Lung (tissue), 11 donors: ENCODE measurements at regions not wholly inside any gene's neighbourhood (a gene's known extent, or its start where the extent isn't known, plus 50 kb on each side); places are given as distances from the start of the nearest gene placed in this dataset.
"Not testable (repeated sequence)": the region's sequence is repeated elsewhere in the genome, so short reads cannot be mapped to it uniquely, and the experiment has no call there.

Experiments used
- ATAC-seq: fragments of 200-7000 bp; cut with Tn5 transposase; one replicate; pipeline ENCODE4 v1.9.1; 2020; ENCODE audit warnings: moderate number of reproducible peaks; ENCODE audit not compliant: insufficient read depth, low FRiP score
- DNase-seq, 3 donors: peaks; one replicate each; pipeline ENCODE4 v3.0.0-alpha.2; 2013 to 2017
- H3K27ac ChIP-seq, 2 donors: one replicate each; pipeline ENCODE4 v1.5.1; 2013; ENCODE audit warnings: mild to moderate bottlenecking in 2 of 2, moderate library complexity in 2 of 2, control low read depth in 1 of 2, inconsistent platforms in 1 of 2, low read depth in 1 of 2, low read length in 1 of 2
- H3K27me3 ChIP-seq, 3 donors: one replicate each; pipeline ENCODE4 v1.5.1; 2013; ENCODE audit warnings: low read length in 2 of 3; ENCODE audit not compliant: control insufficient read depth in 3 of 3, insufficient read depth in 3 of 3
- H3K36me3 ChIP-seq, 4 donors: one replicate each; pipeline ENCODE4 v1.5.1; 2013; ENCODE audit warnings: low read length in 4 of 4, mild to moderate bottlenecking in 1 of 4, moderate library complexity in 1 of 4; ENCODE audit not compliant: control insufficient read depth in 4 of 4, insufficient read depth in 4 of 4
- H3K4me1 ChIP-seq, 5 donors: one replicate each; pipeline ENCODE4 v1.5.1; 2013; ENCODE audit warnings: low read length in 5 of 5, mild to moderate bottlenecking in 2 of 5, moderate library complexity in 1 of 5; ENCODE audit not compliant: control insufficient read depth in 5 of 5, insufficient read depth in 5 of 5
- H3K4me3 ChIP-seq: one replicate; pipeline ENCODE4 v1.5.1; 2013; ENCODE audit warnings: mild to moderate bottlenecking, control low read depth, moderate library complexity
- H3K9ac ChIP-seq, 2 donors: one replicate each; pipeline ENCODE4 v1.5.1; 2013; ENCODE audit warnings: low read length in 2 of 2, control low read depth in 1 of 2; ENCODE audit not compliant: insufficient read depth in 1 of 2
- H3K9me3 ChIP-seq, 4 donors: one replicate each; pipeline ENCODE4 v1.5.1; 2013; ENCODE audit warnings: low read length in 3 of 4, mild to moderate bottlenecking in 1 of 4, moderate library complexity in 1 of 4; ENCODE audit not compliant: control insufficient read depth in 4 of 4, insufficient read depth in 3 of 4
- CTCF ChIP-seq: IDR thresholded peaks from 2 replicates; pipeline ENCODE4 v1.5.1; 2012; ENCODE audit warnings: mild to moderate bottlenecking; ENCODE audit errors: control extremely low read depth, extremely low read depth
- WGBS, 2 donors: extraction: QIAGEN DNeasy Blood & Tissue Kit; methylation state at CpG; one replicate each; pipeline ENCODE4 v1.1.7; 2013; 5-methylcytosine and 5-hydroxymethylcytosine counted together
- donor health status: control.
- donor health status: control.
- donor health status: Bipolar disorder and iron deficiency.
- donor health status: healthy.
- donor health status: DM: yes; HTN: yes; CAD: no.

GRCh38 chr2:222760301-222760897 is 88.9 kb downstream of the MOGAT1 start:
- DNase-seq = no peak
- Histone ChIP-seq H3K9me3 (no peaks in the 10 kb centered on the region), H3K4me3 (no peak overlapping the region), H3K36me3 (no peaks in the 10 kb centered on the region), H3K9ac (no peak overlapping the region), H3K27me3 (no peaks in the 10 kb centered on the region), H3K4me1 (no peaks in the 10 kb centered on the region), H3K27ac (no peak overlapping the region)
- no peak for TF ChIP-seq CTCF
- no peak for ATAC-seq
- 94 to 97% methylated on average over 7 of the region's 7 CpGs for WGBS, 2 donors

- Histone ChIP-seq H3K9me3 (no peaks in the 10 kb centered on the region), H3K4me1 (no peaks in the 10 kb centered on the region), H3K27me3 (no peaks in the 10 kb centered on the region), H3K27ac (no peak overlapping the region), H3K9ac (no peak overlapping the region), H3K36me3 (no peaks in the 10 kb centered on the region), H3K4me3 (no peak overlapping the region)
- DNase-seq (no peak), ATAC-seq (no peak)
- no peak for TF ChIP-seq CTCF
- 93 to 97% methylated on average over 3 of the region's 3 CpGs for WGBS, 2 donors
These were observed 90.4 kb downstream of the MOGAT1 start for GRCh38 chr2:222761888-222762287.

GRCh38 chr2:222762342-222762741 is 90.9 kb downstream of the MOGAT1 start:
- DNase-seq = no peak
- no peak for TF ChIP-seq CTCF
- Histone ChIP-seq H3K27ac (no peak overlapping the region), H3K36me3 (no peaks in the 10 kb centered on the region), H3K27me3 (no peaks in the 10 kb centered on the region), H3K9ac (no peak overlapping the region), H3K4me1 (no peaks in the 10 kb centered on the region), H3K9me3 (no peaks in the 10 kb centered on the region), H3K4me3 (no peak overlapping the region)
- ATAC-seq = no peak
- 42 to 71% methylated on average over 2 of the region's 2 CpGs for WGBS, 2 donors

GRCh38 chr2:222765883-222766282 is 94.4 kb downstream of the MOGAT1 start:
- H3K27me3 ChIP-seq, DNase-seq, H3K9me3 ChIP-seq, H3K9ac ChIP-seq, H3K4me3 ChIP-seq, H3K27ac ChIP-seq, H3K4me1 ChIP-seq, H3K36me3 ChIP-seq, ATAC-seq: not testable (repeated sequence)
- WGBS, 2 donors = 94 to 96% methylated on average over 5 of the region's 5 CpGs

- not testable (repeated sequence) for H3K9ac ChIP-seq, ATAC-seq, H3K9me3 ChIP-seq, H3K27ac ChIP-seq, H3K27me3 ChIP-seq, DNase-seq, H3K4me3 ChIP-seq, H3K36me3 ChIP-seq, H3K4me1 ChIP-seq
- WGBS, 2 donors = 93 to 94% methylated on average over 6 of the region's 6 CpGs
These were observed 92.8 kb upstream of the ACSL3 start for GRCh38 chr2:222768019-222768418.
